Renal cortical epithelial cell (primary cell): ENCODE measurements at regions not wholly inside any gene's neighbourhood (a gene's known extent, or its start where the extent isn't known, plus 50 kb on each side); places are given as distances from the start of the nearest gene placed in this dataset.
A peak's percentile ranks its signal among the peaks of the same experiment; 100 is the strongest.

Source experiments
- DNase-seq: peaks from one replicate; pipeline ENCODE4 v3.0.0-alpha.2; 2011; ENCODE audit warnings: low read depth

DNA sequence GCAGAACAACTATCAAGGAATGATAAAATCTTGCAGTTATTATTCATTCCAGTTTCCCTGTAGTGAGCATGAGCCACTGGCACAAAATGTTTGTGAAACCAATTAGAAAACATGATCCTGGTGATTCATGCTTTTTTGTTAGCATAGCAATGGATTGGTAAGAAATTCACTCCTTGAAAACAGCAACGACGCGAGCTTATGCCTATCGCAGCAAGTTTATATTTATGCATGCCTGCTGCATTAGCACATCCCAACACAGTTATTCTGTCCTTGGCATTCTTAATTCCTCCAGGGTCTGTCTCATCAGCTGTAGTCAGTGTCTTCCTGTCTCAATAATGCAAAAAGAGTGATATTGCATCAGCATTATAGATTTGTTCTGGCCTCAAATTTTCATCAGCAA, 975.9 kb downstream of the STIM2 start:
- DNase-seq, result no peak

- no peak for DNase-seq
These were observed 983.1 kb downstream of the STIM2 start for GRCh38 chr4:27843776-27844175.

DNA sequence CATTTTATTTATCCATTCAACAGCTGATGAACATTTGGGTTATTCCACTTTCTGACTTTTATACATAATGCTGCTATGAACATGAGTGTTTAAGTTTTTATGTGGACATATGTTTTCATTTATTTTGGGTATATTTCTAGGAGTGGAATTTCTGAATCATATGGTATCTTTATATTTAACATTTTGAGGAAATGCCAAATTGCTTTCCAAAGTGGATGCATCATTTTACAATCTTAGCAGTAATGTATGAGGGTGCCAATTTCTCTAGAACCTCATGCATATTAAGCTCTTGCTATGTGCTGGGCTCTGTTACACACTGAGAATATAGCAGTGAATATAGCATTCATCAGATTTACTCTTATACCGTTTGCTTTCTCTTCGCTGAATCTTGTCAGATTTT, 983.7 kb downstream of the STIM2 start:
- no peak for DNase-seq

- DNase-seq, result no peak
These were observed 986.3 kb downstream of the STIM2 start for GRCh38 chr4:27846951-27847350.

- DNase-seq, result peak; percentile 10
These were observed 1000.7 kb downstream of the STIM2 start for GRCh38 chr4:27861381-27861787.

DNA sequence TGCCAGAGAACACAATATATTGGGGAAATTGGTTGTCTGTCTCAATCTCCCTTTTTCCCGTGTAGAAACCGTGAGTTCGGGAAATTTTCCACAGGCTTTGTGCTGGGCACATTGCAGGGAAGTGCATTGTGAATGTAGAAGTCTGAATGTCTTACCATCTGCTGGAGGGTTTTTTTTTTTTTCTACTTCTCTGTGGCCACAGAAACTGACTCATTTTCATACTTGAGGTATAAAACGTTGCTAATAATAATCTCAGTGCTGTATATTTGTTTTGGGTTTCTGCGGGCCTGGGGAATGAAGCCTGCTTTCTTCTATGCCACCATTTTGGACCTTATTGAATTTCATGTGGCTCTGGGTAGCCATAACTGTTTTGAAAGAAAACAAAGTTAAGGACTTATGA, 1001.2 kb downstream of the STIM2 start:
- no peak for DNase-seq

DNA sequence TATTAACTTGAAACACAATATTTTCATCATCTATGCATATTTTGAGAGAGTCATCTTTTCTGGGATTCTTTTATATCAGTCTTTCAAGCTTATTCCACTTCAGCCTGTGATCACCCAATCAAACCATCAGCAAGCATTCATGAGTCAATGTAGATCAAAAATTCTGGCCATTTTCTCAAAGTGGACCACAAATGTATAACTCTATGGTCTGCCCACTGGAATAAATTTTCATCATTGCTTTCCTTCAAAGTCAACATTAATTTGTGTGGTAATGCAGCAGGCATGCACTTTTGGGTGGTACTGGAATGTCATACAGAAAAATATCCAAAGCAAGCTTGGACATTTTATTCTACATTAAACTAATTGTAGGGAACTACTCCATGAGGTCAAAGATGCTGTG, 1013.0 kb downstream of the STIM2 start:
- DNase-seq, result no peak

- no peak for DNase-seq
These were observed 1021.1 kb downstream of the STIM2 start for GRCh38 chr4:27881705-27882104.

- DNase-seq, result no peak
These were observed 1025.5 kb downstream of the STIM2 start for GRCh38 chr4:27886120-27886519.

DNA sequence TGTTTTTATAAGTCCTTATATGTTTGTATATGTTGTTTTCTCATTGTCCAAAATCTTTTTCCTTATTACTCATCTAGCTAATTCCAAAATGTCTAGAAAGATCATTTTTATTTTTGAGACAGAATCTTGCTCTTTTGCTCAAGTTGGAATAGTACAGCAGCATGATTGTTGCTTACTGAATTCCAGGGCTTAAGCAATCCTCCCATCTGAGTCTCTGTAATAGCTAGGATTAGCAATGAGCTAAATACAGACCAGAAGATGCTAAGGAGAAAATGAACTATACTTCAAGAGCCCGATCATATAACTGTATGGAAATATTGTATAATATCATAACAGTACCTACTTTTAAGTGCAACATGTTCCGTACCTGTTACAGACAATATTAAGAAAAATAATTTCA, 1027.0 kb downstream of the STIM2 start:
- no peak for DNase-seq

- no peak for DNase-seq
These were observed 1027.9 kb downstream of the STIM2 start for GRCh38 chr4:27888505-27888904.

DNA sequence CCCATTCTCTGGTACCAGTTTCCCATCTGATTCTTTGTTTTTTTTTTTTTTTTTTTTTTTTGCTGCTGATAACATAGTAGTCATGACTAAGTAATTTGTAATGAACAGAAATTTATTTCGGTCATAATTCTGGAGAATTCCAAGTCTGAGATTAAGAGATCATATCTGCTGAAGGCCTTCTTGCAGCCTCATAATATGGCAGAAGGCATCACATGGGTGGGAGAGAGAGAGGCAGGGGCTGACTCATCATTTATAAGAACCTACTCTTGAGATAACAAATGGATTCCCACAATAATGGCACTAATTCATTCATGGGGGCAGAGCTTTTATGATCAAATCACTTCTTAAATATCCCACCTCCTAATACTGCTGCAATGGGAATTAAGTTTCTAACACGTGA, 1034.3 kb downstream of the STIM2 start:
- no peak for DNase-seq

DNA sequence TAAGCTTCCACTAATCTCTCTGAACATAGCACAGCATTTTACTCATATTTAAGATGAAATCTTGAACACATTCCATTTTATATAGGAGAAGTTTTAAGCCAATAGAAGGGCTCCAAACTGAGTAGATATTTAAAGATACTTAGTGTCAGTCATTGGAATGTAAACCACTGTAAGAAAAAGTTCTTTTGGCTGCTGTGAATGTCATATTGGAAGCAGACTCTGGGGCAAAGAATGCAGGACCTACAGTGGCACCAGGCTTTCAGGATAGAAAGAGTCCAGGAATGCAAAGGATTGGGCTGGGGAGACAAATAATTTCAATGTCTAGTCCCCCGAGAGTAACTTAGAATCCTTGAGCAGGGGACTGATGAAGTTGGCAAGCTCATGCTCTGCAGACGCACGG, 1047.7 kb downstream of the STIM2 start:
- DNase-seq, result no peak

DNA sequence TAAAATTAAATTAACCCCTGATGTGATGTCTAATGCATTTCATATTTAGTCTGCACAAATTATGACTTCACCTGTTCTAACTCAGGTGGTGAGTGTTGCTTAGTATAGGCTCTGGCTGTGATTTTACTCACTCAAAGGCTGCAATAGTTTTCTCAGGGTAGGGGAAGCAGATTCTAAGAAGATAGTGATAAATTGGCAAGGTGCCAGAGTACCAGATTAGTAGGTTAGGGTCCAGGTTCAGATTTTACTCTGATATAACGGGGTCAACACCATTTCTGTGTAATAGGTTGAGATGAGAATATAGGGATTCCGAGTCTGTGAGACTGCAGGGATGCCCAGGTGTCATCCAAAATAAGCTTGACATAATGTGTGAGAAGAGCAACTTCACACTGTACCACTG, 1049.6 kb downstream of the STIM2 start:
- no peak for DNase-seq

DNA sequence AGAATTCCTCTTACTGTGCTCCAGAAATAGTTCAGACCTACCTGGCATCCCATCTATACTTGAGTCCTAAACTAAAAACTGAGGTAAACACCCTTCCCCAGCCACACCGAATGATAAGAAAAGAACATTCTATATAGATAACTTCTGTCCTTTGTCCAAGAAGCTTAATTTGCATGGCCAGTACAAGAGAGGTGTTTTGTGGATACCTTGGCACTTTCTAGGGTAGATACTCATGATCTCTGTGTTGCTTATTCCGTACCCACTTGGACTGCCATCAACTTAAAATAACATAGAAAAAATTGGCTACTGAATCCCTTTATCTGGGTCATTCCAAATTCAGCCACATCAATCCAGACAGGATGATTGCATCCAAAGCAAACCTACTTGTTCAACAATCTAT, 1050.4 kb downstream of the STIM2 start:
- DNase-seq, result no peak

GRCh38 chr4:27913738-27914137, 1053.1 kb downstream of the STIM2 start:
- DNase-seq, result no peak

DNA sequence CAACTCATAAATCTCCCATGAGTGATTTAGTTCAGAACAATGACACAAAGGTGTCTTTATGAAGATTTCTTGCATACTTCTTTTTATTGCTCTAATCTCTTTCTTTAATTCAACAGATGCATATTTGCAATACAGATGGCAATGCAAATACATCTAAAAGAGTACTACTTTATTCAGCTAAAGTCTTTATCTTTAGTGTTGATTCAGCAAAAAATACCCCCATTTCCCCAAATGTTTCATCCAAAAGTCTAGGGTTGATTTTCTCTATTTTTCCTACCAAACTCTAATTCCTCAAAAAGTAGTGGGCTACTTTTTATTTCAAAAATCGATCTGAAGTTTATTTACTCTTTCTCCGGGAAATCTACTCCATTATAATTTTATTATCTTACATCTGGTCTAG, 1055.2 kb downstream of the STIM2 start:
- DNase-seq, result no peak

DNA sequence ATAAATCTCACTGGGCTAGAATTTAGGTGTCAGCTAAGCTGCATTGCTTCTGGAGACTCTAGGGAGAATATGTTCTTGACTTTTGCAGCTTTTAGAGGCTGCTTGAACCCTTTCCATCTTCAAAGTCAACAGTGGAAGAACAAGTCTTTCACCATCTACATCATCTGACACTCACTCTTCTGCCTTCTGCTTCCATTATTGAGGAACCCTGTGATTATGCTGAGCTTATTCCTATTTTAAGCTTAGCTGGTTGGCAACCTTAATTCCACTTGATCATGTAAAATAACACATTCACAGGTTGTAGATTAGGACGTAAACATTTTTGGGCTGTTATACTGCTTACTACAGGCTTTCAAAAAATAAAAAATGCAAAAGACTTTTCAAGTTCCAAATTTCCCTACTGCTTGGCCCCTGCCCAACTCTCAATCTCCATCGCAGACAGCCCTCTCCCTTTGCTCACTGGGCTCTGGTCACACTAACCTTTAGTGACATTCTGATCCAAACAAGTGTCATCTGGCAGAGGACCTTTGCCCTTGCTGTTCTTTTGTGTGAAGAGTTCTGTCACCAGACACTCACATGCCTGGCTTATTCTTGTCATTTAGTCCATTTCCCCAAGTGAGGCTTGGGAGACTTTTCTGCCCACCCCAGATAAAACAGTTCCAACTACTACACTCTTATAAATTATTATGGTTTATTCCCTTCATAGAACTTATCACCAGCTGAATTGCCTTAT, 1056.0 kb downstream of the STIM2 start:
- DNase-seq, result no peak

DNA sequence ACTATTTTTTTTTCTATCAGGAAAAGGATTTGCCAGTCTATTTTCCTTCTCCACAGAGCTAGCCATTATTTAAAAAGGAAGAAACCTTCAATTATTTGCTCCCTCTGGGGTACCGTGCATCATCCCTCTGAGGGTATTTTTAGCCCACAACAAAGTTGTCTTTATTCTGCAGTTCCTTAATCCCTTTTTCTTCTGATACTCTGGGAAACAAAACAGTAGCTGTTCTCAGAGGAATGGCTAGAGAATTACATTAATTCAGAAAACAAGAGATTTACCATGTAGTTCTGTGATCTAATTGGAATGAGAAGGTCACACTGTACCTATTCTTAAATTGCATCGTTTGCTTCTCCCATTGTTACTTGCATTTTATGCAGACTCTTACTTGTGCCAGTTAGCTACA, 1056.7 kb downstream of the STIM2 start:
- no peak for DNase-seq

- no peak for DNase-seq
These were observed 1060.6 kb downstream of the STIM2 start for GRCh38 chr4:27921231-27921630.

DNA sequence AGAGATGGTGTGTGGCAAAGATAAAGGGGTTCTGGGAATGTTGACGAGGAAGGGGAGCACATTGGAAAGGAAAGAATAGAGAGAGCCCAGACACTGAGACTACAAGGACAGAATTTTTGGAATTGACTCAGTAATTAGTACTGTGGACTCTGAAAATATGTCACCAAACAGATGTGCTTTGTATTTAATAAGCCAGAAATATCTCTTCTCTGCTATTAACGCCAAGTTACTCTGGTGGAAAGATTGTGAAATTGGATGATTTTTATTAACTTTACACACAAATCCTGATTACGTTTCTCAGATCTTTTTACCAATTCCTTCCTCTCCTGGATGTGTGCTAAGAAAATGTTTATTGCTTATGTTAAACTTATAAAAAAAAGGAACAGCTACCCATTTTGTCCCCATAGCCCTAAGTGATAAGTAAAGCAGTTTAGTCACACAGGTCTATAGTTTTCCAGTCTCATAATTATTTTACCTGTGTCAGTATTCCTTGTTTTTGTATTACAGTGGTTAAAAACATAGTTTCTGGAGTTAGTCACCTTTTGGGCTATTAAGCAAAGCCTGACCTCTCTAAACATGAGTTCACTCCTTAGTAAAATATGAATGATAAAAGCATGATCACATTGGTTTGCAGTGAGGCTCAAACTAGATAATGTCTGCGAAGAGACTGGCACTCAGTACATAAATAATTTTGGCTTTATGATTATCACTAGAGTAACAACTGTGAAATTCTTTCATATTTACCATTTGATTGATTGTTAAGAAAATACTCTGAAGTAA, 1068.3 kb downstream of the STIM2 start:
- no peak for DNase-seq

- no peak for DNase-seq
These were observed 1069.7 kb downstream of the STIM2 start for GRCh38 chr4:27930291-27930690.

- DNase-seq, result no peak
These were observed 1070.3 kb downstream of the STIM2 start for GRCh38 chr4:27930976-27931375.

- no peak for DNase-seq
These were observed 1070.9 kb downstream of the STIM2 start for GRCh38 chr4:27931584-27931983.
